NCI-H446 (cell line): ENCODE measurements at regions not wholly inside any gene's neighbourhood (a gene's known extent, or its start where the extent isn't known, plus 50 kb on each side); places are given as distances from the start of the nearest gene placed in this dataset.
"Not testable (repeated sequence)": the region's sequence is repeated elsewhere in the genome, so short reads cannot be mapped to it uniquely, and the experiment has no call there.

Experiments used
- DNase-seq, 2 experiments: peaks; one replicate each; lab custom pipeline; 2025; lab: John Stamatoyannopoulos, UW

GRCh38 chr12:61044766-61045165 lies 1215.4 kb upstream of the USP15 start:
- DNase-seq = no peak

GRCh38 chr12:61070640-61071414 lies 1189.4 kb upstream of the USP15 start:
- no peak for DNase-seq

- no peak for DNase-seq
Measured at GRCh38 chr12:61072717-61073116, 1187.5 kb upstream of the USP15 start.

- no peak for DNase-seq
Measured at GRCh38 chr12:61095111-61095510, 1165.1 kb upstream of the USP15 start.

DNA sequence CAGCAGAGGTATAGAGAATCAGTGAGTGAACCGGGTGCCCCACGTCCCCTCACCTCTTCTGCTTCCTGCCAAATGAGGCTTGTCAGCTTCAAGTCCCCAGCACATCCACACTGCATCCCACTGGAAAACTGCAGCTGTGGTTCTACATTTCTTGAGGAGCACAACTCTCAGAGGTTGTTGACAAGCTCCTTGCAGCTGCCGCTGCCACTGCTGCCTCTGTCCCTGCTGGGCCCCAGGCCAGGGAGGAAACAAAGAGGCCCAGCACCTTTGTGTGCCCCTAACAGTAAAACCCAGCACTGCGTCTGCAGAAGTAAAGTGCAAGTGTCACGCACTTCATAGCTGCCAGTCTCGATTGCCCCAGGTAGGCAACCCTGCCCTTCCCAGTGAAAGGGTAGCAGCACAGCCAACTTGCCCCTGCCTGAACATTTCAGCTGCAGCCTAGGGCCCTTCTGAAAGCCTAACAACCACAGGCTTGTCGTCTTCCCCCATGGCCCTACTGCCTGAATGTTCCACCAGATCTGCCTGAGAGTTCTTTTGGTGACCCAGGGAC lies 1162.1 kb upstream of the USP15 start:
- no peak for DNase-seq

- DNase-seq = no peak
Measured at GRCh38 chr12:61107118-61107517, 1153.1 kb upstream of the USP15 start.

DNA sequence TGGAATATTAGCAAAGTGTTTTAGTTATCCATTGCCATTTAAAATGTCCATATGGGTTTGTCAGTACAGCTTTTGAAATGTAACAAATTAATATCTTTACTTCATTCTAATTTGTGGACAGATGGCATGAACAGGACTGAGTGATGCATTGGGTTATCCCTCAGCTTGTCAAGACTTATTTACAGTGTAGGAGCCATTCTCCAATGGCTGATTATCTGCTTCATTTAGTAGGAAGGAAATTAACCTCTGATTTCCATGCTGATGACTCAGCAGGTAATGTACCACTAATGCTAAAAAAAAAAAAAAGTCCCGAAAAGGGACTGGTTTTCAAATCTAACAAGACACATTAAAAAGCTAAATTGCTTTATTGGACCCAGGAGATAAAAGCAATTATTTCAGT lies 1149.0 kb upstream of the USP15 start:
- no peak for DNase-seq

DNA sequence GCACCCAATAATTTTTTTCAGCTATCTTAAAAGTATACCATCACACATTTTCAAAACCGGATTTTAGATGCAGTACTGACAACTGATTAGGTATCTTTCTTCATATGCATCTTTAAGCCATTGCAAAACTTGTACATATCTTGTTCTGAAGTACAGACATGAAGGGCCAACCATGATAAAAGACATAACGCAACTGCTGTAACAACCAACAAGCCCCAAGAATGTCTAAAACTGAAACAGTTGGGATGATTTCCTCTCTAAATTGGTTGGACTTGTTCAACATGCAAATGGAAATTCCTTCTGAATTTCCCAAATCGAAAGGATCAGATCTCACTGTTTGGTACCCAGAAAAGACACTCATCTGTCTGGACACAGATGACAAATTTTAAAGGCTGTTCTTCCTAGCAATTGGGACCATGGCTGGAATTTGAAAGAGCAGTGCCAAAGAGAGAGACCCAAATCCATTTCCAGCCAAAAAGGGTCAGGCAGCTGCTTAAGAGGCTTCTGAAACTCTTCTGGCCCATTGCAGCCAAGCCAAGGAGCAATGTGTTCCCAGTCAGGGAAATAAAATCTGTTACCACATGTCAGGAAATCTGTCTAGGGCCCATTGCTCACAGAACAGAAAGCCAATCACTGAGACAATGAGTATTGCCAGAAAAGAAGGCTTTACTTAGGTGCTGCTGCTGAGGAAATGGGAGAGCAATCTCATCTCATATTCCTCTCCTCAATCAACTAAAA lies 1122.4 kb upstream of the USP15 start:
- DNase-seq = no peak

DNA sequence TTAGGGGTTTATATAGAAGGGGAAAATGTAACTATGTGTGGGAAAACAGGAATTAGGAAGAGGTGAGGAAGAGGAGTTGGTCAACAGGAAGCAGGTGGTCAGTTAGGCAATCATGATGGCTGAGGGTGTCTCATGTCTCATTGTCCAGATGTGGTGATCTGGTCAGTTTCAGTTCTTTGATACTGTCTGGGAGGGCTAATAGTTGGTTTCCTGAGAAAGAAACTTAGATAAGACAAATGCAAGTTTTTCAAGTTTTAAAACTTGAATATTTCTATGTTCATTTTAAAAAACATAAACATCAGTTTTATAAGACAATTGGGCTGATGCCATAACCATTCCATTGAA lies 1121.8 kb upstream of the USP15 start:
- no peak for DNase-seq

GRCh38 chr12:61161961-61162360 lies 1098.2 kb upstream of the USP15 start:
- DNase-seq = no peak

DNA sequence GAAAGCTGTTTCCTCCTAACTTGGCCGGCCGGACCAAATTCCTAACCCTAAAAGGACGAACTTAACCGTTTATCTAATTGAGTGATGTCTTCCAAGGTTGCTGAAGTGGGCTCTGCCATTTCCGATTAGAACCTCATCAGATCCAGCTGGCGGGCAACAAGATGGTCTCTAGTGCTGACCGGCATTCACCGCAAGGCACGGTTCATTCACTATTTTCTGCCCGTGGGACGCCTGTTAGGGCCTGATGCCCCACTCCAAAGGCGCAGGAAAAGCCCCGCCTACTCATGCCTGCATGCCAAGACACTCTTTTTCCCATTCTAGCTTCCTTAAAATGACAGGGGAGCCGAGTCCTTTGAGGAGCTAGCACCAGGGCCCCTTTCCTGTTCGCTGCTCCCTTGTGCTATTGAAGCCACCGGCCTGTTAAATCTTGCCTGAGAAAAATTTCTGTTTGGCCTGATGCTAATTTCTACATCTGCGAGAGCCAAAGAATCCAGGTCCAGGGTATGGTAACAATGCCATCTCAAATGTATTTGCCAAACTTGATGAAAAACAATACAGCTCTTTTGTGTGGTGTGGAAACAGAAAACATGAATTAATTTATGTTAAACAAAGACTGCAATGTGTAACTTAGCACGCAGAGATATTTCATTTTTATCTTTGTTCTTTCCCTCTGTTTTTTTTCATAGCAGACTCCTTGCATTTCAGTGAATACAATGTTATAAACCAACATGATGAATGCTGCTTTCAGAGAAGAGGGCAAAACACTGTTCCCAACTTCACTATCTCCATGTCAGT lies 1071.2 kb upstream of the USP15 start:
- DNase-seq = no peak

DNA sequence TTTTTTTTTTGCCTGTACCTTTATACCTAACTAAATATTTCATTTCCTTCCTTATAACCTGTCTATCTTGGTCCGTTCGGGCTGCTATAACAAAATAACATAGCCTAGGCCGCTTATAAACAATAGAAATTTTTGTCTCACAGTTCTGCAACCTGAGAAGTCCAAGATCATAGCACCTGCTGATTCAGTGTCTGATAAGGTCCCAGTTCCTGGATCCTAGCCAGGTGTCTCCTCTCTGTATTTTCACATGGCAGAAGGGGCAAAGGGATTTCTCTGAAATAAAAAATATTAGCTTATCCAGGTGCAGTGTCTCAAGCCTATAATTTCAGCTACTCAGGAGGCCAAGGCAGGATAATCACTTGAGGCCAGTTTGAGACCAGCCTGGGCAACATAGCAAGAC lies 1046.6 kb upstream of the USP15 start:
- DNase-seq = no peak

DNA sequence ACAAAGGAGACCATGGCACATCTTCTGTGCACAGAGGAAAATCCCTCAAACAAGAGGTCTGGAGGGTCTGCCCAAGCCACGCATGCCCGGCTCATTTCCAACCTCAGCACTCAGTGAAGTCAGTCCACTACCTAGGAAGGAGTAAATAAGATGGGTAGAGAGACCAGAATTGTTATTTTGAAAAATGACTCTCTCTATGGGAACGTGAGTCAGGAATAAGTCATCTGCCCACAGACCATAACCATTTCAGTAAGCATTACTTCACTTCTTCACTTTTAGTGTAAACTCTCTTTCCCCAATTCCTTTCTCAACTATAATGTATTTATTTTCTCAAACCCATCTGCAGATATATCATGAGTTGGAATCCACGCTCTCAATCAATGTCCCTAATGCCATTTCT lies 1039.9 kb upstream of the USP15 start:
- no peak for DNase-seq

DNA sequence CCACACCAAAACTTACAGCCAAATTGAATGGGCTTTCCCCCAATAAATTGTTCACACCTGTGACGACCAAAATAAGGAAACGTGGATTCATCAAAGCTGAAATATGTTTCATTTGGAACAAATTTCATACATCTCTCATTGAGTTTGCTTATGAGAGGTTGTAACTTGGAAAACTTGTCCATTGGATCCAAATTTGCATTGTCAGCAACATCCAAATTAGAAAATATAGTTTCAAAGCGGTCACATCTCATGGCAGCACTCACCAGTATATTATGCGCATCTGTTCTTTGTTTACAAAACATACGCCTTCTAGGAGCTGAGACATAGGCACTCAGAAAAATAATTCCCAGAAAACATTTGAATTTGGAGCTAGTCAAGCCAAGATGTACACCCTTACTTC lies 1028.2 kb upstream of the USP15 start:
- DNase-seq = no peak

- DNase-seq = no peak
Measured at GRCh38 chr12:61250303-61250702, 1009.9 kb upstream of the USP15 start.

- DNase-seq = no peak
Measured at GRCh38 chr12:61251076-61251475, 1009.1 kb upstream of the USP15 start.

GRCh38 chr12:61254225-61254624 lies 1006.0 kb upstream of the USP15 start:
- DNase-seq = no peak

GRCh38 chr12:61264294-61264693 lies 995.9 kb upstream of the USP15 start:
- DNase-seq = not testable (repeated sequence)

- DNase-seq = no peak
Measured at GRCh38 chr12:61267474-61267873, 992.7 kb upstream of the USP15 start.

DNA sequence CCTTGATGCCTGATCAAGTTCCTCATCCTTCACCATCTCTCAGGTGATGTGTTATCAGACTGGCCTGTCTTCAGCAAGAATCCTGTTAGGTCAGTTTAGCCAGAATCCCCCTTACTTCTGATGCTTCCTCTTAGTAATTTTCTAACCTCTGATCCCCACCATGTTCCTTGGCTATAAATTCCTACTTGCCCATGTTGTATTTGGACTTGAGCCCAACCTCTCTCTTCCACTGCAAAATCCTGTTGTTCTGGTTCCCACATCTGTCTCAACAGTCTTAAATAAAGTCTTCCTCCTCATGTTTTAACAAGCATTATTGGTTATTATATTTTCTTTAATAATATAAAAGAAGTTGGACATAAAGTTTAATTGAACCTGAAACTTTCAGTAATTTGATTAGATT lies 987.8 kb upstream of the USP15 start:
- no peak for DNase-seq

DNA sequence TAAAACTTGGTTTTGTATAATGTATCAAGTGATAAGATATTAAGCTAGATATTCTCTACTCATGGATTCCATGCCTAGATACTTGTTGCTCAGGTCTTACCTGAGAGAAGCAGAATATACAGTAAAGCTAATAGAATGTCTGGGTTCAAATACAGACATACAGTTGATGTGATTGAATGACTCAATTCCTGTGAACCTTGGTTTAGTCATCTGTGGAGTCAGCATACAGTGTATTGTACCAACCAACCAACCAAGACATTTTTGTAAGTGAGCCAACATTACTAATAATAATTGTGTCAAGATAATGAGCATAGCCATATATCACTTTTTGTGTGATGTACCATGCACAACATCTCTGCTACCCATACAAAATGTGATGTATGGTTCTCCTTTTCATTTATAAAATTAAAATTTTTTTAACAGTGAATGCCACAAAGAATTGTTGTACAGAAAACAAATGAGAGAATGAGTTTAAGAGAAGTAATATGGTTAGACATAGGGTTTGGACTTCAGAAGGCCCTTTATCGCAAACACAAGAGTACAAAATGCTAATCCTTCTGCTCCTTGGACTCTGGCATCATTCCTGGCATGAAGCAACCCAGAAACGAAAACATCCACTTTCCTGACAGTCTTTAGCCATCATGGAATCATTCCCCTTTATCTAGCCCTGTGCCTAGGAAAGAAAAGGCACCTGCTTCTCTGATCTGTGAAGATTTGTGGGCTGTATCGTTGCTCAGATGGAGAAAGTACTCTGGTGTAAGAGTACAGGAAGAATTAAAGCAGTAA lies 977.2 kb upstream of the USP15 start:
- DNase-seq = no peak

DNA sequence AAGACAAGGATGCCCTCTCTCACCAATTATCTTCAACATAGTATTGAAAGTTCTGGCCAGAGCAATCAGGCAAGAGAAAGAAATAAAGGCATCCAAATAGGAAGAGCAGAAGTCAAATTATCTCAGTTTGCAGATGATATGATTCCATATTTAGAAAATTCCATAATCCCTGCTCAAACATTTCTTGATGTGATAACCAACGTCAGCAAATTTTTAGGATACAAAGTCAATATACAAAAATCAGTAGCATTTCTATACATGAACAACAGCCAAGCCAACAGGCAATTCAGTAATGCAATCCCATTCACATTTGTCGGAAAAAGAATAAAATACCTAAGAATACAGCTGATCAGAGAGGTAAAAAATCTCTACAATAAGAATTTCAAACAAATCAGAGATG lies 969.7 kb upstream of the USP15 start:
- DNase-seq = no peak
